B cell (primary cell): ENCODE measurements at regions not wholly inside any gene's neighbourhood (a gene's known extent, or its start where the extent isn't known, plus 50 kb on each side); places are given as distances from the start of the nearest gene placed in this dataset.

Experiments
- CTCF ChIP-seq: fragments of 200-600 bp; IDR thresholded peaks from one replicate; pipeline ENCODE4 v1.8.0; 2022; ENCODE audit warnings: antibody characterized with exemption, mild to moderate bottlenecking
- EZH2 ChIP-seq: IDR thresholded peaks from 2 replicates; pipeline ENCODE4 v1.6.1; 2012; ENCODE audit warnings: borderline replicate concordance, low read depth, mild to moderate bottlenecking, moderate library complexity, low read length; ENCODE audit not compliant: insufficient read depth, poor library complexity, severe bottlenecking

GRCh38 chr3:80556763-80557162 is 789.0 kb upstream of the ROBO1 start:
- TF ChIP-seq CTCF (no peak), EZH2 (no peak)
